ELR (cell line): ENCODE measurements at regions not wholly inside any gene's neighbourhood (a gene's known extent, or its start where the extent isn't known, plus 50 kb on each side); places are given as distances from the start of the nearest gene placed in this dataset.
"Not testable (repeated sequence)": the region's sequence is repeated elsewhere in the genome, so short reads cannot be mapped to it uniquely, and the experiment has no call there.

Experiments
- DNase-seq: peaks from one replicate; pipeline ENCODE4 v3.0.0-alpha.2; 2015; ENCODE audit warnings: low read depth

DNA sequence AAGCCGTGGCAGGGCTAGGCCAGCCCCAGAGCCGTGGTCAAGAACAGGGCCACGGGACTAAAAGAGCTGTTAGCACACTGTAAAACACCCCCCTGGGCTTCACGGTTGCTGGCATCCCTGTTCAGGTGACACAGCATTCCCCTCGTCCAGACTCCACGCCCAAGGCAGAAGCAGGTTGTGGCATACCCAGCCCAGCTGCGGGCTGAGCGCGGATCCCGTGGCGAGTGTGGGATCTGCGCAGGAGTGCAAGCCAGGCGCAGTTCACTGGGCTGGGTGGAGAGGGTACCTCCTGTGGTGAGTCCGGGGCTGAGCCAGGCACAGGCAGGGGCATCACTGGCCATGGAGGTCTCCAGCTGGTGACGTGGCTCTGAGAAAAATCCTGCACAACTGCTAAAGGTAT lies 199.1 kb downstream of the FZD1 start:
- DNase-seq = no peak

DNA sequence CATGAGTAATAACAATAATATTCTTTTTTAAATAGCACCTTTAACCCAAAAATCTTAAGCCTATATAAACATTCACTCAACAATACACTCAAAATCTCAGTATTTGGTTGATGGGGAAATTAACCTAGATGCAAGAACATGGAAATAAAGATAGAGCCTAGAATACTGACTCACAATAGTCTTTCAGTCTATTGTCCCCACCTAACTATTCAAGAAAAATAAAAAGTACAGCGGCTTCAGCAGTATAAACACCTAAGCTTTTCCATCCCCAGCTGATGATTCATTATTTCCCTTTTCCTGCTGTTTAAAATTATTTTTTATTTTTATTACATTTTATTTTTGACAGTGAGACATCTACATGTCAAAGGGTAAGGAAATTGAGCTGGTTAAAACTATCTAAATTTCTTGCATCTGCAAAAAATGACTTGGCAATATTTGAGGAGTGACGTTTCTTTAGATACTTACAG lies 201.4 kb downstream of the FZD1 start:
- DNase-seq = no peak

DNA sequence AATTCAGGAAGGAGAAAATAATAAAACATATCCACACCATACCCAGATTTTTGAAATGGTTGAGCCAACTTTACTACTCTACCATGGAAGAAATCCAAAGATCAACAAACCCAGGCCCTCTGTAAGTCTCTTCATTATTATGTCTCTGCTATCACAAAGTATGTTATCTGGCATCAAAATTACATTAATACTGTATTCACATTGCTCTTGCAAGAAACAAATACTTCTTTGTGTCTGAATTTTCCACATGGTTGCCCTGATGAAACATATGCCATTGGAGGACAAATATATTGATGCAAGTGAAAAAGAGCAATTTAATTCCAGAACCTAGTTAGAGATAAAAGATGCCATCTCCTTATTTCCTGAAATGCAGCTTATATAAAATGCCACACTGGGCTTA lies 204.0 kb downstream of the FZD1 start:
- no peak for DNase-seq

- no peak for DNase-seq
These were observed 209.4 kb downstream of the FZD1 start for GRCh38 chr7:91473619-91474018.

GRCh38 chr7:91474074-91474473 lies 209.8 kb downstream of the FZD1 start:
- no peak for DNase-seq

DNA sequence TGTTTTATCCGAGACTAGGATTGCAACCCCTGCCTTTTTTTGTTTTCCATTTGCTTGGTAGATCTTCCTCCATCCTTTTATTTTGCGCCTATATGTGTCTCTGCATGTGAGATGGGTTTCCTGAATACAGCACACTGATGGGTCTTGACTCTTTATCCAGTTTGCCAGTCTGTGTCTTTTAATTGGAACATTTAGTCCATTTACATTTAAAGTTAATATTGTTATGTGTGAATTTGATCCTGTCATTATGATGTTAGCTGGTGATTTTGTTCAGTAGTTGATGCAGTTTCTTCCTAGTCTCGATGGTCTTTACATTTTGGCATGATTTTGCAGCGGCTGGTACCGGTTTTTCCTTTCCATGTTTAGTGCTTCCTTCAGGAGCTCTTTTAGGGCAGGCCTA lies 216.2 kb downstream of the FZD1 start:
- not testable (repeated sequence) for DNase-seq

DNA sequence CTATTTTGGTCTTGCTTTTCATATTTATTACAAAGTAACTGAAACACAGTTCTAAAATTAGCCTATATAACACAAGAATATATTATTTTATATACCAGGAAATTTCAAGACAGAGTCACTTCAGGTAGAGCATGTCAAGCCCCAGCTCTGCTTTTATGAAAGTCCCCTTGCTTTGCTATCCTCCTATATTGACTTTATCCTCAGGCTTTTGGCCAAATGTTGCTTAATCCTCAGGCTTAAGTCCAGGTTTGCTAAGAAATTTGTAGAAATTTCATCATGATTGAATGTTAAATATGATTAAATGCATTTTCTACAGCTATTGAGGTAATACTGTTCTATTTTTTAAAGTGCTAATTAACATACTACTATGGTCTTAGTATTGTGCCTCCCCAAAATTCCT lies 227.6 kb downstream of the FZD1 start:
- no peak for DNase-seq

DNA sequence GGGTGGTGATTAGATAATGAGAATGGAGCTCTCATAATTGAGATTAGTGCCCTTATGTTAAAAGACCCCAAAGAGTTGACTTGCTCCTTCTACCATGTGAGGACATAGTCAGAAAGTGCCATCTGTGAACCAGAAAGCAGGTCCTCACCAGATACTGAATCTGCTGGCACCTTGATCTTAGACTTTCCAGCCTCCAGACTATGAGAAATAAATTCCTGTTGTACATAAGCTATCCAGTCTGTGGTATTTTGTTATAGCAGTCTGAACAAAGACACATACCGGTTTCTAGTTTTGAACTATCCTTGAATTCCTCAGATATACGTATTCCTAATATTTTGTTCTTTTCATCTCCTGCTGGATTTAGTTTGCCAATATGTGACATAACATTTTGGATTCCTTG lies 228.1 kb downstream of the FZD1 start:
- DNase-seq = no peak

GRCh38 chr7:91492773-91493172 lies 228.5 kb downstream of the FZD1 start:
- DNase-seq = no peak

DNA sequence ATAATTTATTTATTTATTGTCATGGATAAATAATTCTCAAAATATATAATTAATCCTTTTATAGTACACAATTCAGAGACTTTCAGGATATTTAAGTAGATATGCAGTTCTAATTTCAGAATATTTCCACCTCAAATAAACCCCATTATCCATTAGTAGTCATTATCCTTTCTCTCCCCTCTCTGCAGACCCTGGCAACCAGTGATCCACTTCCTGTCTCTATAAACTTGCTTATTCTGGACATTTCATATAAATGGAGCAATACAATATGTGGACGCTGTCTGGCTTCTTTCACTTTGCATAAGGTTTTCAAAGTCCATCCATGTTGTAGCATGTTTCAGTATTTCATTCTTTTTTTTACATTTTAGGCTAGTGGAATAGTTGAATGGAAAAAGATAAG lies 230.2 kb downstream of the FZD1 start:
- DNase-seq = no peak

DNA sequence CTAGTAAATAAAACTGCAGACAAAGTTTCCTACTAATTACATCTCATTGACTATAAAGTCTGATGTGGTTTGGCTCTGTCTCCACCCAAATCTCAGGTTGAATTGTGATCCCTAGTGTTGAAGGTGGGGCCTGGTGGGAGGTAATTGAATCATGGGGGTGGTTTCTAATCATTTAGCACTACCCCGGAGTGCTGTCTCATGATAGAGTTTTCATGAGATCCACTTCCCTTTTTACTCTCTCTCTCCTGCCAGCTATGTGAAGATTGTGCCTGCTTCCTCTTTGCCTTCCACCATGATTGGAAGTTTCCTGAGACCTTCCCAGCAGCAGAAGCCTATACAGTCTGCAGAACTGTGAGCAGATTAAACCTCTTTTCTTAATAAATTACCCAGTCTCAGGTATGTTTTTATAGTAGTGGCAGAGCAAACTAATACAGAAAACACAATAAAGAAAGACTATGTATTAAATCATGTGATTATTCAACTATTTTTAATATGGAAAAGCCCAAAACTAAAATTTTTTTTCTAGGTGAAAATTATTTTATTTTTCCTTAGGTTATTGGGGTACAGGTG lies 232.1 kb downstream of the FZD1 start:
- DNase-seq = no peak

DNA sequence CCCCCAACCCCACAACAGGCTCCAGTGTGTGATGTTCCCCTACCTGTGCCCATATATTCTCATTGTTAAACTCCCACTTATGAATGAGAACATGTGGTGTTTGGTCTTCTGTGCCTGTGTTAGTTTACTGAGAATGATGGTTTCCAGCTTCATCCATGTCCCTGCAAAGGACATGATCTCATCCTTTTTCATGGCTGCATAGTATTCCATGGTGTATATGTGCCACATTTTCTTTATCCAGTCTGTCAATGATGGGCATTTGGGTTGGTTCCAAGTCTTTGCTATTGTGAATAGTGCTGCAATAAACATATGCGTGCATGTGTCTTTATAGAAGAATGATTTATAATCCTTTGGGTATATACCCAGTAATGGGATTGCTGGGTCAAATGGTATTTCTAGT lies 233.0 kb downstream of the FZD1 start:
- not testable (repeated sequence) for DNase-seq

- no peak for DNase-seq
These were observed 239.8 kb downstream of the FZD1 start for GRCh38 chr7:91503934-91504555.

DNA sequence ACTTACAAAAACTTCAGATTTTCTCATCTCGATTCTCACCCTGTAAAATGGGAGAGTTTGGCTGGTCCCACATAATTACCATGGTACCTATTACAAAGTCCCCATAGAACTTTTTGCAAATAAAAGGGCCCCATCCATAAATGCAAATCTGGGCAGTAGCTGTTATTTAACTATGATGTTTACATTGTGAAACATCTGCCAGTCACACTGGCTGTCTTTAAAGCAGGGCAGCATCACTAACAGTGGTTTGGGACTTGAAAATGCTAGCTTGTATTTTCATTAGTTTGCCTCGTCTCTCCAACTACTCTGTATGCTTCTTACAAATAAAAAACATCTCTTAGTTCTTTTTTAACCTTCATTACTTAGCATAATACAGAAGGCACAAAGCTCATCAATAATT lies 240.7 kb downstream of the FZD1 start:
- no peak for DNase-seq

GRCh38 chr7:91506966-91507365 lies 242.7 kb downstream of the FZD1 start:
- not testable (repeated sequence) for DNase-seq

- DNase-seq = not testable (repeated sequence)
These were observed 247.6 kb downstream of the FZD1 start for GRCh38 chr7:91511861-91512260.

DNA sequence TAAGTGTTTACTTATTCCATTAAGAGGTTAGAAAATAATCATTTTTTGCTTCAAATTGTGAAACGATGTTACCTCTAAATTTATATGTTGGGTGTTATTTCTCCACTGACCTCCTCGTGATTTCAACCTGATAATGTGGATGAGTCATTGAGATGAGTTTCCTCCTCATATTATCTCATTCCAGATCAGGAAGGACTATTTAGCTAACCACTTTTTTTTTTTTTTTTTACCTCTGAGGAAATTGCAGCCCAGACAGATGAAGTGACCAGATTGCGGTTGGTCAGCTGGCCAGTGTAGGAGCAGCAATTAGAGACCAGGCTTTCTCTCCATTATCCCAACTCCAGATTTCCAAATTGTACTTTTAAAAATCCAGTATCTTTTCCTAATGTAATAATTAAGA lies 248.7 kb downstream of the FZD1 start:
- DNase-seq = peak; percentile 43

DNA sequence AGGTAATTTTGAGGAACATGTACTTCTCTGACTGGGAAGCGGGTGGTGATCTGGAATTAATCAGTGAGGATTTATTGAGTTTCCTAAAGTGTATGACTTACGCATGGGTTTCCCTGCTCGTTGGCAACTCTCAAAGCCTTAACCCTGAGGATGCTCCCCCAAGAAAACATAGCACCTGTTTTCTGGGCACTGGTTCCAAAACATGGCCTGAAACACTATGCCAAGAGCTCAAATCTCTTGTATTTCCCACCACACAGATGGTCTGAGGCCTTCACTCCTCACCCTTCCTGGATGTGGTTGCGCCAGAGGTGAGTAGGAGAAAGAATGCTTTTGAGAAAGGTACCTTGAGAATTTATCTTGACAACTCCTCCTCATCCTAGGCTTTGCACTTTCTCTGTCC lies 250.4 kb downstream of the FZD1 start:
- no peak for DNase-seq

- DNase-seq = peak; percentile 0
These were observed 251.7 kb downstream of the FZD1 start for GRCh38 chr7:91515961-91516360.

DNA sequence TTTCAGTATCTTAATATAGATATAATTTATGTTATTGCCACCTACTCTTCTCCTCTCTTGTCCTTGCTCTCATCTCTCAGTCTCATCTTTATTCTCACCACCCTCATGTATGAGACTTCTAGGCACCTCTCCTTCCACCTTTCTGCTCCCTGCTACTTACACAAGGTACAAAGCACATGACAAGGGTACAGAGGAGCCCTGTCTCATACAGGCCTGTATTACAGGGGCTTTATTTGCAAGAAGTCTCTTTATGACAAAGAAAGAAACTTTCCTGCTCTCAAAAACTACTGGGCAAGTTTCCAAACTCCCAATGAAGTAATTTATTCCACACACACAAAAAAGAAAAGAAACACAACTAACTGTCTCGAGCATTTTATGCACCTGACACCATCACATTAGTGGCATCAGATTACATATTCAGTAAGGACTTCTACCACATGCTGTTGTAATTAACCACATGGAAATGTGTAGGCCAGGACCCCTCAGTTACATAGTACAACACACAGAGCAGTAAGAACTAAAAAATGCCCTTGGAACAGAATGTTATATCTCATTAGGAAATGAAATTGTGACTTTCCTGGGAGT lies 253.1 kb downstream of the FZD1 start:
- no peak for DNase-seq

DNA sequence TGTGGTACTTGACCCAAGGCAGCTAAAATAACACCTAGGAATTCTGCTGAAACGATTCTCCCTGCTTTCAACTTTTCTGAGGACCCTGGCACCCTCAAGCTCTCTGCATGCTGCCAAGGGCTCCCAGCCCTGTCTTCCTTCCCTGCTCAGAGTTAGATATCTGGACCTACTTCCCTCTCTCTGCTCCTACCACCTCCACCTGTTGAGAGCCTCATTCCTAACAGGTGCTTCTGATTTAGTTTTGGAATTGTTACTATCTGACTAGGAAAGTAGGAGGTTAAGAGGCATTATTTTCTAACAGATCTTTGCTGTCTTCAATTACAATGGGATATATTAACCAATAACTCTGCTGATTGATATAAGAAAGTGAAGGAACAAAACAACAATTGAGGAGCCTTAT lies 253.8 kb downstream of the FZD1 start:
- DNase-seq = no peak

DNA sequence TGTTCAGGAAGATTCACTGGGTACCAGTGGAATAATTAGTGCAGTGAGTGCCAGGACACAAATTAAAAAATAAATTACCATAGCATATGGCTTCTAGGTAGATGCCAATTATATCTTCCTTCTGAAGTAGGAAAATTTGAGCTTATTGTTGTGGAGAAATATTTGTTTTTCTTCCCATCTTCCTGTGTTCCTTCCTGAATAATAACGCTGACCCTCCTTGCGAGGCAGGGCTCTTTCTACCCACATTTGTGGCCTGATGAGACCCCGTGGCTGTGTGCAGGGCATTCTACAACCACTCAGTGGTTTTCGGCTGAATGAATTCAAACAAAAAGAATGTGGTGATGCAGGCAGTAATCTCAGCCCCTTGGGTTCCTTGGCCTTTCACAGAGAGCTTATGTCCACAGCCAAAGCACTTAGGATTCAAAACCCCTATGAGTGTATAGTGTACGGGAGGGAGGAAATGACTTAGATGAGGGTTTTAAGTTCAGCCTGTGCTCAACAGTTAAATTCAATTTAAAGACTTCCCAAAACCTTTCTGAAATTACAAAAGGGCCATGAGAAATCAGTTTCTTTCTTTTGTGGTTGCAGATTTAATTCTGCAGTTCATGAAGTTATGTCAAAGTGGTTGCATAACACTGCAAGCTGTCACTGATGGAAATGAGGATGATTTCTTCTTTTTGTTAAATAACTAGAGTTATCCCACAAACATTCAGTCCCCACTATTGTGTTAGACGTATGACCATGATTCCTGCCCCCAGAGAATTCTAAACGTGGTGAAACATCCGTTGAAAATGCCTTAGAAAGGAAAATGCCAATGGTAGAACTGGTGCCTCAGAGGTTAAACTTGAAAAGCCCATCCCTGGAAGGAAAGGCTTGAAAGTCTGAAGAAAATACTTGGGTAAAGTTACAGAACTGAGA lies 255.3 kb downstream of the FZD1 start:
- DNase-seq = no peak

- DNase-seq = no peak
These were observed 256.4 kb downstream of the FZD1 start for GRCh38 chr7:91520645-91521044.
